ENCODE measurements at regions not wholly inside any gene's neighbourhood (a gene's known extent, or its start where the extent isn't known, plus 50 kb on each side); places are given as distances from the start of the nearest gene placed in this dataset.

- POLR2A ChIA-PET: interaction anchor here (0.6 to 1.0 kb wide), 2 partner anchors 26 to 125 kb away, joined by 4 to 5 read pairs; no protein-coding TSS in a partner anchor
- ATAC-seq (no peak), FAIRE-seq (no peak), DNase-seq (ENCODE audit: extremely low read depth in 1 of 4, low spot score in 3 of 4) (no peak)
- peak in 1 of 3 experiments; percentile 26; a peak in 1 of 6 replicates for TF ChIP-seq CTCF (IDR thresholded peaks at IDR 0.05 in 2 of 3, conservative IDR thresholded peaks at IDR 0.05 in 1 of 3; ENCODE audit: insufficient read depth in 2 of 3, low read depth in 1 of 3, low read length in 3 of 3)
- no peak for TF ChIP-seq ILF3 (IDR thresholded peaks at IDR 0.05; ENCODE audit: borderline replicate concordance)
- 2% methylated on average over 3 of the region's 3 CpGs for WGBS (ENCODE audit: insufficient coverage, low coverage, missing lambda C conversion rate)
- Histone ChIP-seq H3K36me3 (ENCODE audit: control insufficient read depth, insufficient read depth, low read length) (no peaks in the 10 kb centered on the region), H3K27me3 (ENCODE audit: control insufficient read depth in 2 of 2, insufficient read depth in 2 of 2, low read length in 2 of 2) (no peaks in the 10 kb centered on the region), H3K9me3 (replicated peaks; ENCODE audit: control insufficient read depth, insufficient read depth, low read depth, low read length) (no peaks in the 10 kb centered on the region), H2AFZ (ENCODE audit: low read depth, low read length) (no peak overlapping the region), H4K20me1 (replicated peaks; ENCODE audit: control insufficient read depth, insufficient read depth, low read length) (no peaks in the 10 kb centered on the region; the same call in 1 of the 2 replicates), H3K4me2 (ENCODE audit: insufficient read depth, low read length) (no peak overlapping the region), H3K4me1 (replicated peaks in 1 of 2; ENCODE audit: control insufficient read depth in 2 of 2, insufficient read depth in 2 of 2, low read length in 2 of 2) (no peaks in the 10 kb centered on the region), H3K4me3 (no peak overlapping the region), H3K9me1 (ENCODE audit: control insufficient read depth, insufficient read depth, low read length) (no peaks in the 10 kb centered on the region), H3K27ac (ENCODE audit: extremely low read depth, low read depth, low read length) (no peak overlapping the region), H3K9ac (ENCODE audit: insufficient read depth in 1 of 2, low read depth in 2 of 2, low read length in 2 of 2) (no peak overlapping the region), H3K79me2 (ENCODE audit: control insufficient read depth, insufficient read depth, low read length) (no peaks in the 10 kb centered on the region)
- intact Hi-C loops (cut with micrococcal nuclease) (loop anchor here (2.0 to 5.0 kb wide), 2 partner anchors 366 to 392 kb away; no protein-coding TSS in a partner anchor), in situ Hi-C loops (cut with MboI) (loop anchor here (5.0 kb wide), 1 partner anchor 97 kb away; no protein-coding TSS in a partner anchor)
- BruUV-seq (replicated peaks): no TSS peak
- CTCF ChIA-PET (ENCODE audit: low intra/inter-chr PET ratio): interaction anchor here (0.7 kb wide), 1 partner anchor 12 kb away, joined by 7 read pairs; no protein-coding TSS in a partner anchor
These were observed 108.0 kb upstream of the TRABD2B start for GRCh38 chr1:48105165-48105564.

- Histone ChIP-seq H3K4me2 (ENCODE audit: insufficient read depth, low read length) (no peak overlapping the region), H3K9me1 (ENCODE audit: control insufficient read depth, insufficient read depth, low read length) (no peaks in the 10 kb centered on the region), H3K9ac (ENCODE audit: insufficient read depth in 1 of 2, low read depth in 2 of 2, low read length in 2 of 2) (no peak overlapping the region), H3K79me2 (ENCODE audit: control insufficient read depth, insufficient read depth, low read length) (no peaks in the 10 kb centered on the region), H3K9me3 (replicated peaks; ENCODE audit: control insufficient read depth, insufficient read depth, low read depth, low read length) (no peaks in the 10 kb centered on the region), H3K27me3 (ENCODE audit: control insufficient read depth in 2 of 2, insufficient read depth in 2 of 2, low read length in 2 of 2) (no peaks in the 10 kb centered on the region), H3K36me3 (ENCODE audit: control insufficient read depth, insufficient read depth, low read length) (no peaks in the 10 kb centered on the region), H3K27ac (ENCODE audit: extremely low read depth, low read depth, low read length) (no peak overlapping the region), H2AFZ (ENCODE audit: low read depth, low read length) (no peak overlapping the region), H4K20me1 (replicated peaks; ENCODE audit: control insufficient read depth, insufficient read depth, low read length) (no peaks in the 10 kb centered on the region; the same call in 1 of the 2 replicates), H3K4me1 (replicated peaks in 1 of 2; ENCODE audit: control insufficient read depth in 2 of 2, insufficient read depth in 2 of 2, low read length in 2 of 2) (no peaks in the 10 kb centered on the region), H3K4me3 (no peak overlapping the region)
- no peak for FAIRE-seq
- intact Hi-C loops (cut with micrococcal nuclease): no loop called here
- no TSS peak for BruUV-seq (replicated peaks)
- in situ Hi-C loops (cut with MboI): no loop called here
- 0% methylated on average over 6 of the region's 6 CpGs for WGBS (ENCODE audit: insufficient coverage, low coverage, missing lambda C conversion rate)
- no peak for DNase-seq (ENCODE audit: extremely low read depth in 1 of 4, low spot score in 3 of 4)
- CTCF ChIA-PET (ENCODE audit: low intra/inter-chr PET ratio): no interaction called here
- ATAC-seq: no peak
- POLR2A ChIA-PET: no interaction called here
- TF ChIP-seq KDM5B (IDR thresholded peaks at IDR 0.05; ENCODE audit: insufficient replicate concordance, low read depth, low read length) (no peak), ID3 (CRISPR knock-in tag; IDR thresholded peaks at IDR 0.05) (no peak), ID3 (tag; IDR thresholded peaks at IDR 0.05) (no peak), HMGXB4 (CRISPR knock-in tag; IDR thresholded peaks at IDR 0.05) (no peak), KLF1 (tag; IDR thresholded peaks at IDR 0.05) (no peak), ELF4 (CRISPR knock-in tag; IDR thresholded peaks at IDR 0.05) (peak; percentile 58; the same call in 1 of the 2 replicates), FOXK2 (conservative IDR thresholded peaks at IDR 0.05 in 1 of 2, IDR thresholded peaks at IDR 0.05 in 1 of 2; ENCODE audit: low read depth in 2 of 2) (no peak), HBP1 (CRISPR knock-in tag; IDR thresholded peaks at IDR 0.05) (no peak)
These were observed 106.3 kb upstream of the TRABD2B start for GRCh38 chr1:48103495-48103894.

All from K562 (cell line).